Tibial nerve (tissue), 4 donors: ENCODE measurements at regions not wholly inside any gene's neighbourhood (a gene's known extent, or its start where the extent isn't known, plus 50 kb on each side); places are given as distances from the start of the nearest gene placed in this dataset.

Experiments used
- EP300 ChIP-seq, 2 donors: sonication (generic); formaldehyde crosslinking; IDR thresholded peaks; one replicate each; pipeline ENCODE4 v1.6.1; 2017; ENCODE audit warnings: antibody characterized with exemption in 2 of 2, mild to moderate bottlenecking in 1 of 2
- POLR2A ChIP-seq, 2 donors: fragments of 450-650 bp; IDR thresholded peaks; one replicate each; pipeline ENCODE4 v1.6.1; 2017; ENCODE audit warnings: antibody characterized with exemption in 2 of 2, mild to moderate bottlenecking in 2 of 2, moderate library complexity in 2 of 2
- TF ChIP-seq, protein P1 (sequence below), 5 experiments: fragments of 200-600 bp in 3 of 5; fragments of 450-650 bp in 2 of 5; sonication (generic) in 3 of 5; IDR thresholded peaks; one replicate each; pipeline ENCODE4 v1.5.1; 2016 to 2019; ENCODE audit warnings: antibody characterized with exemption in 5 of 5, mild to moderate bottlenecking in 3 of 5, moderate library complexity in 2 of 5

DNA sequence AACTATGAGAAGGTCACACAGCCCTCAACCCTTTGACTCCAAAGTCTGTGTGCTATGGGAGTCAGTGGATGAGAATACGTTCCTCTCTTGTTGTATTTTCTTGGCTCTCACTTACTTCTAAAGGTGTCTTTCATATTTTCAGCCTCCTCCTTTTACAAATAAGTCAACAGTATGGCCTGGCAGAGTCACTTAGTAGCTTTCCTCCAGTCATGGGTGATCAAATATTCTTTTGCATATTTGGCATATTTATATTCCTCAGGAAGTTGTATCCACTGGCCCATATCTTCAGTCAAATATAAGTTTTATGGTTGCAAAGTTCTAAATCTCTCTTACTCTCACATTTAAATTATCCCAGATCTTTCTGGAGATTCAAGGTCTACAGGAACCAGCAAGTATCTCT is 327.5 kb downstream of the ETS1 start:
- TF ChIP-seq, protein P1, sequence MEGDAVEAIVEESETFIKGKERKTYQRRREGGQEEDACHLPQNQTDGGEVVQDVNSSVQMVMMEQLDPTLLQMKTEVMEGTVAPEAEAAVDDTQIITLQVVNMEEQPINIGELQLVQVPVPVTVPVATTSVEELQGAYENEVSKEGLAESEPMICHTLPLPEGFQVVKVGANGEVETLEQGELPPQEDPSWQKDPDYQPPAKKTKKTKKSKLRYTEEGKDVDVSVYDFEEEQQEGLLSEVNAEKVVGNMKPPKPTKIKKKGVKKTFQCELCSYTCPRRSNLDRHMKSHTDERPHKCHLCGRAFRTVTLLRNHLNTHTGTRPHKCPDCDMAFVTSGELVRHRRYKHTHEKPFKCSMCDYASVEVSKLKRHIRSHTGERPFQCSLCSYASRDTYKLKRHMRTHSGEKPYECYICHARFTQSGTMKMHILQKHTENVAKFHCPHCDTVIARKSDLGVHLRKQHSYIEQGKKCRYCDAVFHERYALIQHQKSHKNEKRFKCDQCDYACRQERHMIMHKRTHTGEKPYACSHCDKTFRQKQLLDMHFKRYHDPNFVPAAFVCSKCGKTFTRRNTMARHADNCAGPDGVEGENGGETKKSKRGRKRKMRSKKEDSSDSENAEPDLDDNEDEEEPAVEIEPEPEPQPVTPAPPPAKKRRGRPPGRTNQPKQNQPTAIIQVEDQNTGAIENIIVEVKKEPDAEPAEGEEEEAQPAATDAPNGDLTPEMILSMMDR (IDR thresholded peaks at IDR 0.05) = no peak
- TF ChIP-seq POLR2A (IDR thresholded peaks at IDR 0.05) (no peak), EP300 (IDR thresholded peaks at IDR 0.05) (no peak)
